Activated naive CD8-positive, alpha-beta T cell treated with anti-CD3 and anti-CD28 coated beads, Interleukin-2, amount 10 ng/mL, durations not matched to agents 7 days and 5 days (primary cell): ENCODE measurements at regions not wholly inside any gene's neighbourhood (a gene's known extent, or its start where the extent isn't known, plus 50 kb on each side); places are given as distances from the start of the nearest gene placed in this dataset.
A peak's percentile ranks its signal among the peaks of the same experiment; 100 is the strongest.
"Not testable (repeated sequence)": the region's sequence is repeated elsewhere in the genome, so short reads cannot be mapped to it uniquely, and the experiment has no call there.

Experiments
- ATAC-seq: fragments of 150-1000 bp; cut with Tn5 transposase; one replicate; pipeline ENCODE4 v1.10.0; 2021; ENCODE audit warnings: low read depth, moderate library complexity
- POLR2A ChIA-PET: fragments of 350-600 bp; sonication (Branson Sonifier 250); formaldehyde crosslinking; loops from one replicate; lab custom pipeline; 2021; ENCODE audit warnings: antibody characterized with exemption; lab: Charles Lee
- DNase-seq: peaks from one replicate; pipeline ENCODE4 v3.0.0; 2021
- H3K27ac Mint-ChIP-seq: one replicate; pipeline ENCODE4 v1.8.0; 2022; ENCODE audit warnings: mild to moderate bottlenecking, mixed read lengths
- H3K27me3 Mint-ChIP-seq: one replicate; pipeline ENCODE4 v1.8.0; 2022; ENCODE audit warnings: mild to moderate bottlenecking, moderate library complexity, mixed read lengths
- H3K36me3 Mint-ChIP-seq: one replicate; pipeline ENCODE4 v1.8.0; 2021; ENCODE audit warnings: mild to moderate bottlenecking, mixed read lengths
- H3K4me1 Mint-ChIP-seq: one replicate; pipeline ENCODE4 v1.8.0; 2021; ENCODE audit warnings: mixed read lengths
- H3K4me3 Mint-ChIP-seq: one replicate; pipeline ENCODE4 v1.8.0; 2022; ENCODE audit warnings: mild to moderate bottlenecking, moderate library complexity, mixed read lengths
- H3K9me3 Mint-ChIP-seq: one replicate; pipeline ENCODE4 v1.8.0; 2021; ENCODE audit warnings: mixed read lengths

DNA sequence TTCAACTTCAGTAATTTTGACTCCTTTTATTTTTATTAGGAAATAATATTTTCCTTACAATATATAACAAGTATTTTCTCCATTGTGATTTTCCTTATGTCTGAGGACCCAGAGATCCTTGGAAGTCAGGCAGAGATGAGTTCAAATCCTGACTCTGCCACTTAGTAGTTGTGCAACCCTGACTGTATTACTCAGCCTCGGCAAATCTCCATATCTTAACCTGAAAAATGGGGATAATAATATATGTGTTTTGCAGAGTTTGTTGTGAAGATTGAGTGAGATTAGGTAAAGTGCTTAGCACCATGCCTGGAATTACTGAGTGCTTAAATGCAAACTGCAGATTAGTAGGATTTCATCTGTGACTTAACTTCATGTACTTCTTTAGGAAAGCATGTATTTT lies 120.5 kb upstream of the KLF14 start:
- Mint-ChIP-seq H3K27me3 (no peaks in the 10 kb centered on the region), H3K4me3 (no peak overlapping the region)

DNA sequence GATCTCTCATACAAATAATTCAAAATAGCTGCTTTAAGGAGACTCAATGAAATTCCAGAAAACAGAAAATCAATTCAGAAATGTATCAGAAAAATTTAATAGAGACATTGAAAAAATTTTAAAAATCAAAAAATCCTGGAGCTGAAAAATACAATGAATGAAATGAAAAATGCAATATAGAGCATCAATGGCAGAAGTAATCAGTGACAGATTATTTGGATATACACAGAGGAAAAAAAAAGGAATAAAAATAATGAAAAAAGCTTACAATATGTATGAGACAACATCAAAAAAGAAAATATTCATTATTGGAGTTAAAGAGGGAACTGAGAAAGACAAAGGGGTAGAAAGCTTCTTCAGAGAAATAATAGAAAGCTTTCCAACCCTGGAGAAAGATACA lies 122.9 kb upstream of the KLF14 start:
- no peak for ATAC-seq
- no peak for DNase-seq
- no peak overlapping the region for H3K27ac Mint-ChIP-seq
- H3K9me3 Mint-ChIP-seq: peaks cover 30% of the 10 kb centered on the region
- no peaks in the 10 kb centered on the region for H3K4me1 Mint-ChIP-seq
- H3K4me3 Mint-ChIP-seq: no peak overlapping the region
- no peaks in the 10 kb centered on the region for H3K27me3 Mint-ChIP-seq
- H3K36me3 Mint-ChIP-seq: peaks cover 74% of the 10 kb centered on the region
- POLR2A ChIA-PET: interaction anchor here (0.7 kb wide), 1 partner anchor 14 kb away, joined by 3 read pairs; no protein-coding TSS in a partner anchor

More for the DNA sequence above, 120.5 kb upstream of the KLF14 start:
- Mint-ChIP-seq H3K27ac (no peak overlapping the region), H3K4me1 (no peaks in the 10 kb centered on the region), H3K36me3 (peaks cover 53% of the 10 kb centered on the region), H3K9me3 (peaks cover 20% of the 10 kb centered on the region)
- POLR2A ChIA-PET: no interaction called here
- no peak for DNase-seq
- ATAC-seq: no peak

DNA sequence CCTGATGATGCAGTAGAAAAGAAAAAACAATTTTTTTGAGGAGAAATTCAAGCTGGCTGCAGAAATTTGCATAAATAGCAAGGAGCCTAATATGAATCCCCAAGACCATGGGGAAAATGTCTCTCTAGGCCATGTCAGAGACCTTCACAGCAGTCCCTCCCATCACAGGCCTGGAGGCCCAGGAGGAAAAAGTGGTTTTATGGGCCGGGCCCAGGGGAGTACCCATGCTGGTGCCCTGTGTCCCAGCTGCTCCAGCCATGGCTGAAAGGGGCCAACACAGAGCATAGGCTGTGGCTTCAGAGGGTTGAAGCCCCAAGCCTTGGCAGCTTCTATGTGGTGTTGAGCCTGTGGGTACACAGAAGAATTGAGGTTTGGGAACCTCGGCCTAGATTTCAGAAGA lies 126.8 kb upstream of the KLF14 start:
- H3K4me3 Mint-ChIP-seq, ATAC-seq, POLR2A ChIA-PET, H3K4me1 Mint-ChIP-seq, DNase-seq, H3K27ac Mint-ChIP-seq, H3K27me3 Mint-ChIP-seq: not testable (repeated sequence)
- Mint-ChIP-seq H3K36me3 (peaks cover 92% of the 10 kb centered on the region), H3K9me3 (peaks cover 31% of the 10 kb centered on the region)

DNA sequence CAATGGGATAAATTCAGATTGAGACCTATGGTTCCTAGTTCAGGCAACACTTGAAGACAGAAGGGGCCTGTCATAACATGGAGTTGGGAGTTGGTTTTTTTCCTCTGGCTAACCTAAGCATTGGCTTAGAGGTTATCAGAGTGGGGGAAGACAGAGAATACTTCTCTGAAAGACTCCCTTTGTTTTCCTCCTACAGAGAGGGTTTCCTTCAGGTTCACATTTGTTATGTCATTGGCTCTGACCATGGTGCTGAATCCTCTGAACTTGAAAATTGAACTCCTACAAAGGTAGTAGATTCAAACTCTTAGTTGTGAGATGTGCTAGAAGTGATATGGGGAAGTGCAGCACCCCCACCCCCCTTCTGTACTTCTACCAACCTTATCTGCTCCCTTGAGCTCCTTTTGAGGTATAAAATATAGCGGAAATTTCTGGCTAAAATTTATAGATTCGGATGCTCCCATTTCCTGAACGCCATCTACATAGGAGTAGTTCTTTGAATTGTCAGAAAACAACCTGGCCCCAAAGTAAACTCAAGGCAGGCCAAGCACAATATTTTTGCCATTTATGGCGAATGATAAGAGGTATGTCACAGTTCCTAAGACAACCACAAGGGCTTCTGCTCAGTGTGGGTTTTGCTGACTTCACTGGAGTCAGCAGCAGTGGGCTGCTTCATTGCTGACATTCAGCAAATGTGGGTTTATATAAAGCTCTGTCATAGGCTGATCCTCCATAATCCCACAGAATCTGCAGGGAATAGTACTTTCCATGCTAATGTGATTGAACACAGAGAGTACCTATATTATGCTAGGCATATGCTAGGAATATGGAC lies 131.6 kb upstream of the KLF14 start:
- DNase-seq (no peak), ATAC-seq (peak; percentile 33)
- H3K27me3 Mint-ChIP-seq: no peaks in the 10 kb centered on the region
- POLR2A ChIA-PET: no interaction called here
- no peak overlapping the region for H3K27ac Mint-ChIP-seq
- H3K4me1 Mint-ChIP-seq: no peaks in the 10 kb centered on the region
- H3K4me3 Mint-ChIP-seq: no peak overlapping the region
- peaks cover 10% of the 10 kb centered on the region for H3K9me3 Mint-ChIP-seq
- H3K36me3 Mint-ChIP-seq: peaks cover 69% of the 10 kb centered on the region

DNA sequence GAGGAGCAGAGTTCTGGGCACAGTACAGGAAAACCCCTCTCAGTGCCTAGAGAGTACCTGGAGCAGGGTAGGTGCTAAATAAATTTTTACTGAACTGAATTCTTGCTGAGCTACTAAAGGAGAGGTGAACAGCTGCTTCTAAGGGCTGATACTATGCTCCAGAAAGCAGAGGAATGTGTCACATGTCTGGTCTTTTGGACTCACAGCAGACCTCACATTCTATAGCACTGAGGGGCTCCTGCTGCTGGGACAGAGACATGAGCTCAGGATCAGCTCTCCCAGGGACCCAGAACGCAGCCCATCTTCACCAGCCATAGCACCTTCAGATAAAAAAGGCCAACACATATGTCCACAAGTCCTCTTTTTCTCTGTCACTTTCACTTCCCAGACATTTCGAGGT lies 133.0 kb upstream of the KLF14 start:
- Mint-ChIP-seq H3K4me3 (no peak overlapping the region), H3K27me3 (no peaks in the 10 kb centered on the region), H3K4me1 (no peaks in the 10 kb centered on the region), H3K9me3 (peaks cover 3% of the 10 kb centered on the region), H3K36me3 (peaks cover 54% of the 10 kb centered on the region), H3K27ac (no peak overlapping the region)
- DNase-seq (no peak), ATAC-seq (no peak)
- POLR2A ChIA-PET: no interaction called here

DNA sequence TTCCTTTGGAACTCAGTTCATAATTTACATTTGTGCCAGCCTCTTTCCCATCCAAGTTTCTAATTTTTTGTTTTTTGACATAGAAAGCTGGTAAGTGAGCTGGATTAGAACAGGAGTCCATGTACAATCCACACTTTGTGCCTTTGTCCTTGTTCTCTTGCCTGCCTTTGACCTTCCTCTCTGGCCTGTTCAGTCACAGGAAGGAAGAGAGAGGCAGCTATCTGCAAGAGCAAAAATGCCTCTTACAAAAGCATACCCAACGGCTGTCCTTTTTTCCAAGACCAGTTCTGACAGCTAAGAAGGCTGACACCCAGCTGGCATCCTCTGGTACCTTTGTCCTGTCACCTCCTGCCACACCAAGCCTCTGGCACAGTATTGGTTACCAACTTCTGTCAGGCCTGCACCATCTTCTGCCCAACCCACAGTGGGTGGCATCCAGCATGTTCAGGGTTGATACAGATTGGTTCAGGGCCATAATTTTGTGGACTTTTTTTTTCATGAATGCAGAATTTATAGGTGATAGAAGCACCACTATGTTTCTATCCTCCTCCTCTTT lies 133.7 kb upstream of the KLF14 start:
- peaks cover 3% of the 10 kb centered on the region for H3K9me3 Mint-ChIP-seq
- POLR2A ChIA-PET: no interaction called here

DNA sequence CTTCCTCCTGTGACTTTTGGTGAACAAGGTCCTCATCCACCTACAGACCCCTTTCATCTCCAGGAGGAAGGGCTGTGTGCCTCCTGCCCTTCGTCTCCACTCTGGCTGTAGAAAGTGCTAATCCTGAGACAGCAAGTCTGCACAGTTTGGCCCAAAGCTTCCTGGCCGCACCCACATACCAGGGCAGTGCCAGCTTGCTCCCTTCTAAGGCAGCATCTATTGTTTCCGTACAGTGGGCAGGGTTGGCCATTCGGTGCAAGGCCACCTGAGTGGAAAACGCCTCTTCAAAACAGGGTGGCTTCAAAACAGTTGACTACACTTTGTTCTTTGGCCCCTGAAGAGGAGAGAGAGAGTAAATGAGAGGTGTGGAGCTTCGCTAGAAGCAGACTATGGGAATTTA lies 134.1 kb upstream of the KLF14 start:
- POLR2A ChIA-PET: no interaction called here

More for the DNA sequence above, 133.7 kb upstream of the KLF14 start:
- no peak overlapping the region for H3K4me3 Mint-ChIP-seq
- H3K36me3 Mint-ChIP-seq: peaks cover 52% of the 10 kb centered on the region
- DNase-seq (no peak), ATAC-seq (no peak)
- H3K27me3 Mint-ChIP-seq: no peaks in the 10 kb centered on the region
- H3K27ac Mint-ChIP-seq: no peak overlapping the region
- H3K4me1 Mint-ChIP-seq: no peaks in the 10 kb centered on the region

DNA sequence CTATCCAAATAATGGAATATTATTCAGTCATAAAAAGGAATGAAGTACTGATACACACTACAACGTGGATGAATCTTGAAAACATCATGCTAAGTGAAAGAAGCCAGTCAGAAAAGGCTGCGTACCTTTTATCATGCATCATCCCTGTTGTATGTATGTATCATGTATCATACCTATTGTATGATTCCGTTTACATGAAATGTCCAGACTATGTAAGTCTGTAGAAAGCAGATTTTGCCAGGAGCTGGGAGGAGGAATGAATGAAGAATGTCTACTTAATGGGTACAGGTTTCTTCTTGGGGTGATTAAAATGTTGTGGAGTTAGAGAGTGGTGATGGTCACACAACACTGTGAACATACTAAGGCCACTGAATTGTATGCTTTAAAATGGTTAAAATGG lies 135.9 kb upstream of the KLF14 start:
- peaks cover 3% of the 10 kb centered on the region for H3K4me1 Mint-ChIP-seq
- H3K4me3 Mint-ChIP-seq: no peak overlapping the region
- H3K27ac Mint-ChIP-seq: no peak overlapping the region
- ATAC-seq (no peak), DNase-seq (no peak)
- H3K9me3 Mint-ChIP-seq: no peaks in the 10 kb centered on the region
- POLR2A ChIA-PET: no interaction called here
- H3K27me3 Mint-ChIP-seq: no peaks in the 10 kb centered on the region
- peaks cover 40% of the 10 kb centered on the region for H3K36me3 Mint-ChIP-seq

More for the DNA sequence above, 134.1 kb upstream of the KLF14 start:
- Mint-ChIP-seq H3K36me3 (peaks cover 47% of the 10 kb centered on the region), H3K27me3 (no peaks in the 10 kb centered on the region), H3K27ac (no peak overlapping the region), H3K9me3 (peaks cover 2% of the 10 kb centered on the region), H3K4me3 (no peak overlapping the region), H3K4me1 (no peaks in the 10 kb centered on the region)
- ATAC-seq (no peak), DNase-seq (no peak)

DNA sequence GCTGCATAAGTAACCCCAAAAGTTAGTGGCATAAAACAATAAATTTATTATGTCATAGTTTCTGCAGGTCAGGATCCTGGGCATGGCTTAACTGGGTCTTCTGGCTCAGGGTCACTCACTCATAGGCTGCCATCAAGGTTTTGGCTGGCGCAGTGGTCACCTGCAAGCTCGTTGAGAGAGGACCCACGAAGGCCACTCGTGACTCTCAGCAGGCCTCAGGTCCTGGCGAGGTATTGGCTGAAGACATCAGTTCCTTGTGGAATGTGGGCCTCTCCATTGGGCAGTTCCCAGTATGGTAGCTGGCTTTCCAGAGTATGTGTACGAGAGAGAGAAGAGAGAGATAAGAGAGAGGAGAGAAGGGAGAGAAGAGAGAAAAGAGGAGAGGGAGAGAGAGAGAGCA lies 138.3 kb upstream of the KLF14 start:
- Mint-ChIP-seq H3K4me3 (no peak overlapping the region), H3K27me3 (no peaks in the 10 kb centered on the region), H3K9me3 (no peaks in the 10 kb centered on the region), H3K27ac (no peak overlapping the region), H3K4me1 (peaks cover 14% of the 10 kb centered on the region), H3K36me3 (peaks cover 31% of the 10 kb centered on the region)
- ATAC-seq (no peak), DNase-seq (no peak)
- POLR2A ChIA-PET: no interaction called here

DNA sequence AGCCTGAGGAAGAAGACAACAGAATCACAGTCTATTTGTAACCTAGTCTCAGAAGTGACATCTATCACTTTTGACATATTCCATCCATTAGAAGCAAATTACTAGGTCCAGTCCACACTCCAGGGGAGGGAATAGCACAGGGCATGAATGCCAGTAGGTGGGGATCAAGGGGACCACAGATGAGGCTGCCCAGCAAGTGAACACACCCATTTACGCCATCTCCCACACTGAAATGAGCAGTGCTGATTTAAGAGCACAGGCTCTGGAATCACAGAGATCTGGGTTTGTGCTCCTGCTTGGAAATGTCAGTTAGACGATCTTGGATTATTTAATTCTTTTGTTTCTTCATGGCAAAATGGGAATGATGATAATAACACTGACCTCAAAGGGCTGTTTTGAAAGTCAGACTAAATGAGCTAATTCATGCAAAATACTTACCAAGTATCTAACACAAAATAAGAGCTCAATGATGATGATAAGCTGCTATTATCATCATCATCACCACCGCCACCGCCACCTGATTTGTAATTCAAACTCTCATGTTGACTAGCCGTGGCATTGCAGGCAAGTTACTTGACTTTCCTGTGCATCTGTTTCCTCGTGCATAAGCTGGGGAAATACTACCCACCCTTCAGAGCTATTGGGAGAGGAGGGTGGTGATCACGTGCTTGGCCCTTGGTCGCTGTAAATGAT lies 138.9 kb upstream of the KLF14 start:
- peaks cover 31% of the 10 kb centered on the region for H3K36me3 Mint-ChIP-seq
- peaks cover 19% of the 10 kb centered on the region for H3K4me1 Mint-ChIP-seq
- POLR2A ChIA-PET: no interaction called here
- no peaks in the 10 kb centered on the region for H3K27me3 Mint-ChIP-seq
- no peak overlapping the region for H3K4me3 Mint-ChIP-seq
- DNase-seq: no peak
- no peaks in the 10 kb centered on the region for H3K9me3 Mint-ChIP-seq
- no peak for ATAC-seq
- no peak overlapping the region for H3K27ac Mint-ChIP-seq

DNA sequence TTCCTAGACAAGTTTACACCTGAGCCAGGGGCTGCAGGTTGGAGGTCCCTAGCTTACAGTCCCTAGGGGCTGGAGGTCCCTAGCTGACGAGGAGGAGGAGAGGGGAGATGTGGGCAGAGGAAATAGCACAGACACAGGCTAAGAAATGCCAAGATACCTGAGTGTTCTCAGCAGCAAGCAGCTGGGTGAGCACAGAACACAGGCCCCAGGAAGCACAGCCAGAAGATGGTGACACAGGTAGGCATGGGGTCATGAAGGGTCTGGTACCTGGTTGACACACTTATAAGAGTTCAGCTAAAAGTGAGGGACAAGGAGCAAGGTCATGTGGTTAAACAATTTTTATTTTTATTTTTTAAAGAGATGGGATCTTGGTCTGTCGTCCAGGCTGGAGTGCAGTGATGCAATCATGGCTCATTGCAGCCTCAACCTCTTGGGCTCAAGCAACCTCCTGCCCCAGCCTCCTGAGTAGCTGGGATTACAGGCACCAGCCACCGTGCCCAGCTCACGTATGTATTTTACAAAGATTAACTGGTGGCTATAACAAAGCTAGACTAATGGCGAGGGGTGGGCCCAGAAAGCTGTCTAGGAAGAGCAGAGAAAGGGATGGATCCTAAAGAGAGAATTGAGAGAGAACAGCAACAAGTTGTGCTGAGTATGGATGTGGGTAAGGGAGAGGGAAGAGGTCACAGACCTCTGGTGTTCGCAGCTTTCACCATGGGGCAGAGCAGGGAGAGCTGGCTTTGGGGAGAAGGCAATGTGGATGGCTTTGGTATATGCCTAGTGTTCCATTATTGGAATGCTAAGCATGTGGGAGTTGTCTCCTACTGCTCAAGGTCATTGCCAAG lies 140.3 kb upstream of the KLF14 start:
- no peak for ATAC-seq
- H3K9me3 Mint-ChIP-seq: no peaks in the 10 kb centered on the region
- POLR2A ChIA-PET: interaction anchor here (0.6 kb wide), 1 partner anchor 659 kb away, joined by 3 read pairs; no protein-coding TSS in a partner anchor
- H3K36me3 Mint-ChIP-seq: peaks cover 32% of the 10 kb centered on the region
- H3K4me3 Mint-ChIP-seq: no peak overlapping the region
- peak overlapping the region; percentile 30 for H3K27ac Mint-ChIP-seq
- H3K27me3 Mint-ChIP-seq: no peaks in the 10 kb centered on the region
- peaks cover 22% of the 10 kb centered on the region for H3K4me1 Mint-ChIP-seq
- DNase-seq: no peak

DNA sequence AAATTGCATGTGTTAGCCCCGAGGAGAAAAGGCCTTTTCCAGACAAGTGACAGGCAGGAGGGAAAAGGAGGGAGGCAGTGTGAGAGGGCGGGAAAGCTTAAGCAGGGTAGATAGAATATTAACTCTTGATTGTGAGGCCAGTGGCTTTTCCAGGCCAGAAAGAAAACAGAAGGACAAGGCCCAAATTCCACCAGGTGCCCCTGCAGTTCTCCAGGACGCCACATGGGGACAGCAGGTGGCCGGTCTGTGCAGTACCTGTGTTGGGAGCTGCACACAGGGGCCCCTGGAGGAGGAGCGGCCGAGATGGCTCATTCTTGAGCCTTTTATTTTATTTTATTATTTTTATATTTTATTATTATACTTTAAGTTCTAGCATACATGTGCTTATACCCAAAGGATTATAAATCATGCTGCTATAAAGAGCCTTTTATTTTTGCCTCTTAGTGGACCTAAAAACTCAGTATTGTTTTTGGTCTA lies 141.3 kb upstream of the KLF14 start:
- Mint-ChIP-seq H3K27ac (no peak overlapping the region), H3K27me3 (no peaks in the 10 kb centered on the region), H3K9me3 (no peaks in the 10 kb centered on the region), H3K4me3 (no peak overlapping the region), H3K36me3 (peaks cover 28% of the 10 kb centered on the region), H3K4me1 (peaks cover 22% of the 10 kb centered on the region)
- peak; percentile 52 for DNase-seq
- POLR2A ChIA-PET: no interaction called here
- ATAC-seq: peak; percentile 45

DNA sequence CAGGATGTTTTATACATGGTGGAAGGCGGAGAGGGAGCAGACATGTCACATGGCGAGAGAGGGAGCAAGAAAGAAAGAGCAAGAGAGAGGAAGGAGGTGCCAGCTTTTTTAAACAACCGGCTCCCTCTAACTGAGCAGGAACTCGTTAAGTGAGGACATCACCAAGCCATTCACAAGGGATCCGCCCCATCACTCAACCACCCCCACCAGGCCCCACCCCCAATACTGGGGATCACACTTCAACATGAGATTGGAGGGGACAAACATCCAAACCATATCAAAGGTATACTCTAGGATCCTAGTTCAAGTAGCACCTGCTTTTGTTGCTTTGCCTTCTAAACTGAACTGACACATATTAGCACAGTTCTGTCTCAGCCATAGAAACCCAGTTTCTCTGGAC lies 141.9 kb upstream of the KLF14 start:
- Mint-ChIP-seq H3K9me3 (no peaks in the 10 kb centered on the region), H3K4me3 (no peak overlapping the region), H3K27ac (no peak overlapping the region), H3K4me1 (peaks cover 22% of the 10 kb centered on the region), H3K27me3 (no peaks in the 10 kb centered on the region), H3K36me3 (peaks cover 27% of the 10 kb centered on the region)
- POLR2A ChIA-PET: no interaction called here
- ATAC-seq (no peak), DNase-seq (no peak)
